ENCODE measurements at regions not wholly inside any gene's neighbourhood (a gene's known extent, or its start where the extent isn't known, plus 50 kb on each side); places are given as distances from the start of the nearest gene placed in this dataset.

DNA sequence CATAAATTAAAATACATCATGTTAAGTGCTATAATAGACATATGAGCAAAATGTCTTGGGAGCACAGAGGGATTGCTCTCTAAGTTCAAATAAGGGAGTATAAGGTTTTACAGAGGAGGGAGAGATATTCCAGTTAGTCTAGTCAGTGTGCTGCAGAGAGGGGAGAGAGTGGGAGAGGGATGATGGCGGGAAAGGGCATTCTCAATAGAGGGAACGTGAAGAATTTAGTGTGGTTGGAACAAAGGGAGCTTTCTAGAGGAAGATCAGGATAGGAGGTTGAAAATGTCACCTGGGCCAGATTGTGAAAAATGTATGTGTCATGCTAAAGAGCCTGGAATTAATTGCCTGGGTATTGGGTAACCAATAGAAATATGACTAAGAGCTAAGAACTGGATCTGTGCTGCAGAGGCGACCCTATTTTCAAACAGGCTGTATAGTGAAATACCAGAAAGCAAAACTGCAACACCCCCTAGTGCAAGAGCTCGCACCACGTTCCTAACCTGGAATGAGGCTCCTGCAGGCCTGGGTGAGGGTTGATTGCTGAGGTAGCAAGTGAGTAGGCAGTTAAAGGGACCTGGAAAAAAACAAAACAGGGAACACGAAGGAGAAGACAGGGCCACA, 791.8 kb upstream of the C9orf72 start:
- TF ChIP-seq EZH2 (IDR thresholded peaks at IDR 0.05; ENCODE audit: low read depth), result no peak
- TF ChIP-seq, protein P1, sequence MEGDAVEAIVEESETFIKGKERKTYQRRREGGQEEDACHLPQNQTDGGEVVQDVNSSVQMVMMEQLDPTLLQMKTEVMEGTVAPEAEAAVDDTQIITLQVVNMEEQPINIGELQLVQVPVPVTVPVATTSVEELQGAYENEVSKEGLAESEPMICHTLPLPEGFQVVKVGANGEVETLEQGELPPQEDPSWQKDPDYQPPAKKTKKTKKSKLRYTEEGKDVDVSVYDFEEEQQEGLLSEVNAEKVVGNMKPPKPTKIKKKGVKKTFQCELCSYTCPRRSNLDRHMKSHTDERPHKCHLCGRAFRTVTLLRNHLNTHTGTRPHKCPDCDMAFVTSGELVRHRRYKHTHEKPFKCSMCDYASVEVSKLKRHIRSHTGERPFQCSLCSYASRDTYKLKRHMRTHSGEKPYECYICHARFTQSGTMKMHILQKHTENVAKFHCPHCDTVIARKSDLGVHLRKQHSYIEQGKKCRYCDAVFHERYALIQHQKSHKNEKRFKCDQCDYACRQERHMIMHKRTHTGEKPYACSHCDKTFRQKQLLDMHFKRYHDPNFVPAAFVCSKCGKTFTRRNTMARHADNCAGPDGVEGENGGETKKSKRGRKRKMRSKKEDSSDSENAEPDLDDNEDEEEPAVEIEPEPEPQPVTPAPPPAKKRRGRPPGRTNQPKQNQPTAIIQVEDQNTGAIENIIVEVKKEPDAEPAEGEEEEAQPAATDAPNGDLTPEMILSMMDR (conservative IDR thresholded peaks at IDR 0.05), result no peak

Data from PC-9 (cell line).